ENCODE measurements at regions not wholly inside any gene's neighbourhood (a gene's known extent, or its start where the extent isn't known, plus 50 kb on each side); places are given as distances from the start of the nearest gene placed in this dataset.

DNA sequence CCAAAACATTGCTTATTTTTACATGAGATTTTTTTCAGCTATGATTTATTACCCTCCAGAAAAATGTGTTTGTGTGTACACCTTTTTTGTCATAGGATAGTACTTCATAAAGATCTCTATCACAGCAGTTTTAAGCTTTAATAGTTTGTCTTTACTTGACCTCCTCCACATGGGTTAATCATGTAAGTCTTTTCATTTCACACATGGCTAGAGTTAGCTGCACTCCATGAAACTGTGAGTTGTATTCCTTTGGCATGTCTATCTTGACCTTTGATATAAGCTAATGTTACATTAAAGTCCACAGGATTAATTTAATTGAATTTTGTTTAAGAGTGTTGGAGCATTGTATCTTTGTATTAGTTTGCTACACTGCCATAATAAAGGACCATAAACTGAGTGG lies 217.1 kb downstream of the OTOL1 start:
- Mint-ChIP-seq H3K4me3 (no peak overlapping the region), H3K27ac (no peak overlapping the region), H3K9me3 (peaks cover 2% of the 10 kb centered on the region), H3K27me3 (no peaks in the 10 kb centered on the region), H3K4me1 (ENCODE audit: low read depth) (no peaks in the 10 kb centered on the region), H3K36me3 (ENCODE audit: low read depth) (no peaks in the 10 kb centered on the region)
- Histone ChIP-seq H3K27me3 (ENCODE audit: control insufficient read depth in 1 of 2, insufficient read depth in 2 of 2, low read length in 2 of 2) (no peaks in the 10 kb centered on the region), H3K36me3 (ENCODE audit: insufficient read depth, low read length) (no peaks in the 10 kb centered on the region), H3K4me3 (ENCODE audit: low read length) (no peak overlapping the region), H3K4me1 (ENCODE audit: insufficient read depth, low read length) (no peaks in the 10 kb centered on the region), H3K9me3 (ENCODE audit: control insufficient read depth in 1 of 2, insufficient read depth in 1 of 2, low read length in 2 of 2) (no peaks in the 10 kb centered on the region), H3K27ac (ENCODE audit: low read depth in 1 of 2, low read length in 2 of 2) (no peak overlapping the region)
- intact Hi-C loops (cut with DNase I, micrococcal nuclease), result no loop called here
- ChIA-PET POLR2A (no interaction called here), CTCF (no interaction called here)
- DNase-seq, result no peak
- no peak for ATAC-seq (ENCODE audit: poor library complexity)
- TF ChIP-seq, protein P1, sequence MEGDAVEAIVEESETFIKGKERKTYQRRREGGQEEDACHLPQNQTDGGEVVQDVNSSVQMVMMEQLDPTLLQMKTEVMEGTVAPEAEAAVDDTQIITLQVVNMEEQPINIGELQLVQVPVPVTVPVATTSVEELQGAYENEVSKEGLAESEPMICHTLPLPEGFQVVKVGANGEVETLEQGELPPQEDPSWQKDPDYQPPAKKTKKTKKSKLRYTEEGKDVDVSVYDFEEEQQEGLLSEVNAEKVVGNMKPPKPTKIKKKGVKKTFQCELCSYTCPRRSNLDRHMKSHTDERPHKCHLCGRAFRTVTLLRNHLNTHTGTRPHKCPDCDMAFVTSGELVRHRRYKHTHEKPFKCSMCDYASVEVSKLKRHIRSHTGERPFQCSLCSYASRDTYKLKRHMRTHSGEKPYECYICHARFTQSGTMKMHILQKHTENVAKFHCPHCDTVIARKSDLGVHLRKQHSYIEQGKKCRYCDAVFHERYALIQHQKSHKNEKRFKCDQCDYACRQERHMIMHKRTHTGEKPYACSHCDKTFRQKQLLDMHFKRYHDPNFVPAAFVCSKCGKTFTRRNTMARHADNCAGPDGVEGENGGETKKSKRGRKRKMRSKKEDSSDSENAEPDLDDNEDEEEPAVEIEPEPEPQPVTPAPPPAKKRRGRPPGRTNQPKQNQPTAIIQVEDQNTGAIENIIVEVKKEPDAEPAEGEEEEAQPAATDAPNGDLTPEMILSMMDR (IDR thresholded peaks at IDR 0.05), result no peak

DNA sequence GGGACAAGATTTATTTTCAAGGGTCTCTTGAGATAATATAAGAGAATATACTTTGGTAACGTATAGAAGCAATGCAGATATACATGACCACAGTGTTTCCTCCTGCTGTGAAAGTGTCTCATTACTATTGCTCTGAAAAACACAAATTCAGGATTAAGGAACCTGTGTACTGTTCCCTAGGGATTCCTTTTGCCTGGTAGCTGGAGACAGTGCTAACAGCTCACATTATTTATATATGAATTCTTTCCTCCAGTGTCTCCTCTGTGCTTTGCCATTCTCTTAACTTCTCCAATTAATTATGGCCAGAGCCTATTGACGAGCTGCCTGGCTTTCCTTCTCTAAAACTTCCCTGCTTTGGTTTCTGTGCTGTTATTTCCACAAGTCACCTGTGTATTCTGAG lies 235.4 kb downstream of the OTOL1 start:
- H3K4me3 ChIP-seq (ENCODE audit: low read length), result no peak overlapping the region
- no peak for DNase-seq
- no peaks in the 10 kb centered on the region for H3K4me1 ChIP-seq (ENCODE audit: insufficient read depth, low read length)
- no peaks in the 10 kb centered on the region for H3K9me3 Mint-ChIP-seq
- H3K36me3 Mint-ChIP-seq (ENCODE audit: low read depth), result no peaks in the 10 kb centered on the region
- ChIA-PET POLR2A (no interaction called here), CTCF (no interaction called here)
- H3K27ac ChIP-seq (ENCODE audit: low read depth in 1 of 2, low read length in 2 of 2), result no peak overlapping the region
- TF ChIP-seq, protein P1 (IDR thresholded peaks at IDR 0.05), result no peak
- no peak overlapping the region for H3K4me3 Mint-ChIP-seq
- H3K36me3 ChIP-seq (ENCODE audit: insufficient read depth, low read length), result no peaks in the 10 kb centered on the region
- H3K27me3 Mint-ChIP-seq, result no peaks in the 10 kb centered on the region
- no peaks in the 10 kb centered on the region for H3K9me3 ChIP-seq (ENCODE audit: control insufficient read depth in 1 of 2, insufficient read depth in 1 of 2, low read length in 2 of 2)
- no peaks in the 10 kb centered on the region for H3K27me3 ChIP-seq (ENCODE audit: control insufficient read depth in 1 of 2, insufficient read depth in 2 of 2, low read length in 2 of 2)
- no peak for ATAC-seq (ENCODE audit: poor library complexity)
- no peaks in the 10 kb centered on the region for H3K4me1 Mint-ChIP-seq (ENCODE audit: low read depth)
- intact Hi-C loops (cut with DNase I, micrococcal nuclease), result no loop called here
- no peak overlapping the region for H3K27ac Mint-ChIP-seq

DNA sequence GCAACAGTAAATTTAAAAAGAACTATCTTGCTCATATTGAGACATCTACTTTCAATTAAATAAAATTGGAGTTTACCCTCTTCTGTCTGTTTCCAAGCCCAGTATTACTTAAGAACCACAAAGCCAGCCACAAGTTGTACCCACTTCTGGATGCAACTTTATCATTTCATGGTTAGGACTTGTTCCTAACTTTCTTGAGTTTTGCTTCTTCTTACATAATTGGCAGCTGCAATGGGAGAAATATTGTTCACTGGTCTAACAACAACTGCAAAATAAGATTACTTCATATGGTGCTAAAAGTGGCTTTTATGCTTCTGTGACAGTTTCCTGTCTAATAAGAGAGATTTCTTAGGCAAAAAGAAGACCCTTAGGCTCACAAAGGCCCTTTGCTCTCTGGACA lies 240.6 kb downstream of the OTOL1 start:
- no peak for ATAC-seq (ENCODE audit: poor library complexity)
- H3K27me3 Mint-ChIP-seq, result no peaks in the 10 kb centered on the region
- DNase-seq, result no peak
- ChIA-PET CTCF (no interaction called here), POLR2A (no interaction called here)
- no peaks in the 10 kb centered on the region for H3K27me3 ChIP-seq (ENCODE audit: control insufficient read depth in 1 of 2, insufficient read depth in 2 of 2, low read length in 2 of 2)
- H3K9me3 ChIP-seq (ENCODE audit: control insufficient read depth in 1 of 2, insufficient read depth in 1 of 2, low read length in 2 of 2), result no peaks in the 10 kb centered on the region
- no peak overlapping the region for H3K4me3 Mint-ChIP-seq
- TF ChIP-seq, protein P1 (IDR thresholded peaks at IDR 0.05), result no peak
- intact Hi-C loops (cut with DNase I, micrococcal nuclease), result no loop called here
- no peak overlapping the region for H3K4me3 ChIP-seq (ENCODE audit: low read length)
- no peak overlapping the region for H3K27ac Mint-ChIP-seq
- no peaks in the 10 kb centered on the region for H3K4me1 Mint-ChIP-seq (ENCODE audit: low read depth)
- no peaks in the 10 kb centered on the region for H3K4me1 ChIP-seq (ENCODE audit: insufficient read depth, low read length)
- no peak overlapping the region for H3K27ac ChIP-seq (ENCODE audit: low read depth in 1 of 2, low read length in 2 of 2)
- H3K36me3 ChIP-seq (ENCODE audit: insufficient read depth, low read length), result no peaks in the 10 kb centered on the region
- no peaks in the 10 kb centered on the region for H3K36me3 Mint-ChIP-seq (ENCODE audit: low read depth)
- H3K9me3 Mint-ChIP-seq, result peaks cover 2% of the 10 kb centered on the region

Measured in CD4-positive, alpha-beta T cell (primary cell).